GM12892 (cell line): ENCODE measurements at regions not wholly inside any gene's neighbourhood (a gene's known extent, or its start where the extent isn't known, plus 50 kb on each side); places are given as distances from the start of the nearest gene placed in this dataset.

Experiments
- DNase-seq: peaks from one replicate; pipeline ENCODE4 v3.0.0; 2011; ENCODE audit not compliant: insufficient read length
- FAIRE-seq: peaks from 2 replicates; lab custom pipeline; 2011; peaks lifted over from hg19 to GRCh38; lab: Jason Lieb, UNC
- POLR2A ChIP-seq: IDR thresholded peaks from 2 replicates; pipeline ENCODE4 v1.6.1; 2011; ENCODE audit warnings: low read depth, low read length, control low read depth
- POLR2AphosphoS5 ChIP-seq: IDR thresholded peaks from 2 replicates; pipeline ENCODE4 v1.6.1; 2011; ENCODE audit warnings: low read depth, low read length, control low read depth
- TAF1 ChIP-seq: IDR thresholded peaks from 2 replicates; pipeline ENCODE4 v1.6.1; 2011; ENCODE audit warnings: low read depth, mild to moderate bottlenecking, control low read depth, low read length, borderline replicate concordance

DNA sequence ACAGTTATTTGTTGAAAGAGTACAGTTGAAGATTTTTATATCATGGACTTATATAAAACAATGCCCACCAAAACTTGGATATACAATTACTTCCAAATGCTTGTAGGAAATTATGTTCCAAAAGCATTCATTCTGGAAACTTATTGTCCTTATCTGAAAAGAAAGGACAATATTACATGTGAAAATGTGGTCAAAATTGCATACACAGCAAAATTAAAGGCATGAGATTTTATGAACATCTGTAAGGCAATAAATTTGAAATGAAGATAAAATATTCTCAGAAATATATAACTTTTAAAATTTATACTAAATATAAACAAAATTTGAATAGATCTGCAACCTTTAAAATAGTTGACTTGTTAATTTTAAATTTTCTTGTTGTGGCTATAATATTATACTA lies 1173.8 kb downstream of the NLGN4X start:
- TF ChIP-seq TAF1 = no peak
- no peak for TF ChIP-seq POLR2AphosphoS5
- no peak for TF ChIP-seq POLR2A
- DNase-seq (no peak), FAIRE-seq (no peak)

DNA sequence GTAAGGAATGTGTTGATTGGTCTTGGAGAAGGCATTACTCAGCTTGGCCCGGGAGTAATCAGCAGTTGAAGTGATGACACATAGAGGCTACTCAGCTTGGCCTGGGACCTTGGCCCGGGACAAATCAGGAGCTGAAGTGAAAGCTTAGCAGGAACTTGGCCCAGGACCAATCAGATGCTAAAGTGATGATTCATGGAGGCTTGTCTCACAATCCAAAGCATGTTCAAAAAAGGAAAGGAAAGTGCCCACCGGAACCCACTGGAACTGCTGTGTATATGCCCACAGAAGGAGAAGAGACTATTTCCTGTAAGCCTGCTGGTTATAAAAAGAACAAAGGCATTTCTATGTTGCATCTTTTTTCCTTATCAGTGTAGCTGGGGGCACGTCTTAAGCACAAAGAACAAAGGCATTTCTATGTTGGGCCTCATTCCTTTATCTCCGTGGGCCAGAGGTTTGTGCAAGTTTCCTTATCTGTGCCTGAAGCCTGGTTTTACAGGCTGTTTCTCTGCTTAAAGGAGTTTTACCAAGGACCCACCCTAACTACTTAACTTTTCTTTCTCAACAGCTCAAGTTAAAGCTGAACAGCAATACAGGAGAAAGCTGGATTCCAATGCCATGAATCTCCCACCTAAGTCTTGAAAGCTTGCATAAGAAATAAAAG lies 1176.7 kb downstream of the NLGN4X start:
- DNase-seq = no peak
- no peak for FAIRE-seq
- no peak for TF ChIP-seq POLR2AphosphoS5
- no peak for TF ChIP-seq POLR2A
- no peak for TF ChIP-seq TAF1

DNA sequence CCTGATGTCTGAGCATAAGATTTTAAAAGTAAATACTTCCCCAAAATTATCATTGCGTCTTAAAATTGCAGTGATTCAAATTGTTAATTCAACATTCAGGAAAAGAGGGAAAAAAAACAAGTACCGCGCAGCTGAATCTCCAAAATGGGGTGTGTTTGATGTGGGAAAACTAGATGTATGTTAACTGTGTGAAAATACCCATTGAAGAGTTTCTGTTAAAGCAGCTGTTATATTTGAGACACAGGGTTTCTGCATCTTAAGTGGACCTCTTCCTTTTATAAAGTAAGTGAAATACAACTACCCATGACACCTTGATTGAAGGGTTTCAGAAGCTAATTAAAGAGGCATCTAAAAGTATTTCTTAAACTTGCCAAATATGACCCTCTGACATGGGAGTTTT lies 1186.1 kb downstream of the NLGN4X start:
- FAIRE-seq (no peak), DNase-seq (no peak)
- no peak for TF ChIP-seq POLR2A

GRCh38 chrX:5031792-5032191 lies 1196.9 kb downstream of the NLGN4X start:
- no peak for DNase-seq
- no peak for TF ChIP-seq POLR2AphosphoS5
- no peak for TF ChIP-seq TAF1
- TF ChIP-seq POLR2A = no peak
- no peak for FAIRE-seq

DNA sequence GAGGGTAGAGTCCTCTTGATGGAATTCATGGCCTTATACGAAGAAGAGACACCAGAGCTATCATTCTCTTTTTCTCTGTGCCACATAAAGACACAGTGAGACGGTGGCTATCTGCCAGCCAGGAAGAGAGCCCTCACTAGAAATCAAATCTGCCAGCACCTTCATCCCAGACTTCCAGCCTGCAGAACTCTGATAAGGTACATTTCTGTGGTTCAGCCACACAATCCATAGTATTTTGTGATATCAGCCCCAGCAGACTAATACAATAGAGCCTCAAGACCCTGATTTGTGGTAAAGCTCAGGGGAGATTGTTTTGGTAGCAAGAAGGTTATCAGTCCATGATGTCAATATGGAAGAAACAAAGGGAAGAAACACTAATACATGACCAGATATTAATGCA lies 1213.2 kb downstream of the NLGN4X start:
- DNase-seq = no peak

DNA sequence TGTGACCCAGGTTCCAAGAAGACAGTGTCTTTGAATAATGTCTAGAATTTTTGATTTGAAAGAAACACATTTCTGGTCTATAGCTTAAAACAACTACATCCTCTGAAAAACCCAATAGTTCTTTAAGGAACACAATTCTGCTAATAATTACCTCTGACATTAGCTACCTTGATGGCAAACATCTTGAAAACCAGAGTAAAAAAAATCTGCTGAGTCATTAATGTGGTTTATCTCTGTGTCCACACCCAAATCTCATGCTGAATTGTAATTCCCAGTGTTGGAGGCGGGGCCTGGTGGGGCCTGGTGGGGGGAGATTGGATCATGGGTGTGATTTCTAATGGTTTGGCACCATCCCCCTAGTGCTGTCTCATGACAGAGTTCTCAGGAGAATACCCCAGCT lies 1233.8 kb downstream of the NLGN4X start:
- DNase-seq = no peak
- no peak for FAIRE-seq
- TF ChIP-seq POLR2AphosphoS5 = no peak
- no peak for TF ChIP-seq TAF1
- TF ChIP-seq POLR2A = no peak

More for the DNA sequence above, 1213.2 kb downstream of the NLGN4X start:
- FAIRE-seq = no peak
- TF ChIP-seq POLR2A (no peak), POLR2AphosphoS5 (no peak), TAF1 (no peak)

DNA sequence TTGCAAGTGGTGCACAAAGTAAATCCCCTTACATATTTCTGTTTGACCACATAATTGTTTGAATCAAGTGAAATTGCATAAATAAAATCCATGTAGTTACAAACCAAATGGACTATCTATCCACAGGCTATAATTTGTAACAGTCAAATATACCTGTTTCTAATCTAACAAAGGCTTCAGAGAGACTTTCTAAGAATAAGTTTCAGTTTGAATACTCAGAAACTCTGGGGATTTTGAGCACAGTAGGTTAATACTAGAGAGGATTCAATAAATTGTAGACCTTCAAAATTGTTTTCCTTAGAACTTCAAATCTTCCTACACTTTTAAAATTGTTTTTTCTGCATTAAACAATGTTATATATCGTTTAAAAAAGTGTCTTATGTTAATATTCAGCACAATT lies 1250.1 kb downstream of the NLGN4X start:
- DNase-seq = no peak
- TF ChIP-seq TAF1 = no peak
- TF ChIP-seq POLR2AphosphoS5 = no peak
- TF ChIP-seq POLR2A = no peak
- FAIRE-seq = no peak

DNA sequence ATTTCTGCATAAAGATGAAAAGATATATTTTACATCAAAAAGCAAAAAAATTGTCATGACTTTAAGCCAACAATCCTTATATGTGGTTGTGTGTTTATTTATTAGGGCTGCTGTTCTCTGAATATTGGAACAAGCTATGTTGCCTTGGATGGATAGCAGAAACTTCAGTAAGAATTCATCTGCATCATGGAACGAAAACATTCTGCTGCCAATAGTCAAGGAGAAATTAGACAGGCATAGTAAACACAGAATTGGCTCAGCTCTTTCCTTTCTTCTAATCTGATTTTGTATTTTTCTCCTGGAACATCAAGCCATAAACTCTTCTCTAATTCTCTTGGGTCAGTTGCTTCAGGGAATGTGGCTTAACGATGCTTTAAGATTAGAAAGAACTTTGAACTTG lies 1257.0 kb downstream of the NLGN4X start:
- no peak for TF ChIP-seq TAF1
- no peak for TF ChIP-seq POLR2A
- TF ChIP-seq POLR2AphosphoS5 = no peak
- FAIRE-seq (no peak), DNase-seq (no peak)

DNA sequence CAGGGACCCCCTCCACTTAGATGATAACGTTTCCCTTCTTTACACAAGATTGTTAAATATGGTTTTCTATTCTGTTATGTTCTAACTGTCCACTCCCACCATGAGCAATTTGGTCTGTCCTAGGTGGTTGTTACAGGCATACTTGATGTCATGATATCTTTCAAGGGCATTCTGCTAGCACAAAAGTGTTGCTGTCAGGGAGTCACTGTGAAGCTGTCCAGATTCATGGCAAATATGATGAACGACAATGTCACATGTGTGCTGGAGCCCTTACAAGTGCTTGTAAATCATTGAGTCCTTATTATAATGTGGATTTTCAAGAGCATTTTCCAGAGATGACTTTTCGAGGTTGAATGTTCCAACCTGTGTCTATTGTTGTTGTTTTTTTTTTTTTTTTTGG lies 1250.7 kb upstream of the PRKX start:
- FAIRE-seq (no peak), DNase-seq (no peak)
- TF ChIP-seq POLR2AphosphoS5 (no peak), POLR2A (no peak), TAF1 (no peak)

GRCh38 chrX:4963432-4963831 lies 1250.0 kb upstream of the PRKX start:
- FAIRE-seq (no peak), DNase-seq (no peak)
- TF ChIP-seq POLR2AphosphoS5 (no peak), TAF1 (no peak), POLR2A (no peak)

GRCh38 chrX:4944767-4945166 lies 1231.3 kb upstream of the PRKX start:
- DNase-seq (no peak), FAIRE-seq (no peak)
- no peak for TF ChIP-seq POLR2A
- TF ChIP-seq TAF1 = no peak
- TF ChIP-seq POLR2AphosphoS5 = no peak

DNA sequence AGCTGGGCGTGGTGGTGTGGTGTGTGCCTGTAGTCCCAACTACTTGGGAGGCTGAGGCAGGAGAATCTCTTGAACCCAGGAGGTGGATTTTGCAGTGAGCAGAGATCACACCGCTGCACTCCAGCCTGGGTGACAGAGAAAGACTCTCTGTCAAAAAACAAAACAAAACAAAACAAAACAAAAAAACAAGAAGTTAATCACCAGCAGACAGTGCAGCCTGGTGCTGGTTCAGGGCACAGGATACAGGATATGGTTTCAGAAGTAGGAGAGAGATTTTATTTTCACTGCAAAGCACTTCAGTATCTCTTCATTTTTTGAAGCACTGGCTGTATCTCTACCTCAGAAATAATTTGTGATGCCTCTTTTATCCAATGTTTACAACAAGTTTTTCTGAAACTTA lies 1222.9 kb upstream of the PRKX start:
- FAIRE-seq (no peak), DNase-seq (no peak)
- no peak for TF ChIP-seq POLR2A
- no peak for TF ChIP-seq TAF1
- TF ChIP-seq POLR2AphosphoS5 = no peak

DNA sequence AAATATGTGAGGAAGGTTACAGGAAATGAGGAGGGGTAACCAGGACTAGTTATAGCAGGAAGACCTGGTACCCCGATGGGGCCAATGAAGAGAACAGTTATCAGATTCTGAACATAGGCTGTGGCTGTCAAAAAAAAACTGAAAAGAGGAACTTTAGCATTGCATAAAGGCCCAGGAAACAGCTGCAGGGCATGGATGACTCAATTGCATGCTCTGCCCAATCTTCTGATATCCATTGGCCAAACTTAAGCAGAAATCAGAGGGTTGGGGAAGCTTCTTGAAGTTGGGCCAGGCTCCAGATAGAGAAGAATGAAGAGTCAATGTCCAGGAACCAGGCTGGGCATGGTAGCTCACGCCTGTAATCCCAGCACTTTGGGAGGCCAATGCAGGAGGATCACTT lies 1222.4 kb upstream of the PRKX start:
- no peak for DNase-seq
- TF ChIP-seq TAF1 (no peak), POLR2A (no peak), POLR2AphosphoS5 (no peak)
- no peak for FAIRE-seq
